ENCODE measurements at regions not wholly inside any gene's neighbourhood (a gene's known extent, or its start where the extent isn't known, plus 50 kb on each side); places are given as distances from the start of the nearest gene placed in this dataset.

DNA sequence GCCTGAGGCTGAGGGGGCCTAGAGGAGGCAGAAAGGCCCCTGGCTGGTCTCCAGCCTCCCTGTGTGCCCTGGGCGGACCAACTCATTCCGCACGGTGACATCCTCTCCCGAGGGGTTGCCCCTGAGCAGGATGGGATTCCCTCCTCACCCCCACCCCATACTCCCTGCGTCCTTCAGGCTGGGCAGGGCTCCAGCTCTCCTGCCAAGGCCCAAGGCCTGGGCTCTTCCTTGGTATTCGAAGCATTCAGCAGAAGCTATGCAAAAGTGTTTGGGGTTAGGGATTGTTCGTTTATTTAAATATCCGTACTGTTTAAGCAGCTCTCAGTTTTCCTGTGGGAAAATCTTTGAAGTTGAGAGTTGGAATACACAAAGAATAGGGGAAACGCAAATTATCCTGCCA, 113.1 kb upstream of the RAB12 start:
- no peak for DNase-seq
- in situ Hi-C loops (cut with HindIII; ENCODE audit: low pct_ligation_motif_present, low pct_unique_long_range_greater_than_20kb, low sequenced_read_pairs): no loop called here

DNA sequence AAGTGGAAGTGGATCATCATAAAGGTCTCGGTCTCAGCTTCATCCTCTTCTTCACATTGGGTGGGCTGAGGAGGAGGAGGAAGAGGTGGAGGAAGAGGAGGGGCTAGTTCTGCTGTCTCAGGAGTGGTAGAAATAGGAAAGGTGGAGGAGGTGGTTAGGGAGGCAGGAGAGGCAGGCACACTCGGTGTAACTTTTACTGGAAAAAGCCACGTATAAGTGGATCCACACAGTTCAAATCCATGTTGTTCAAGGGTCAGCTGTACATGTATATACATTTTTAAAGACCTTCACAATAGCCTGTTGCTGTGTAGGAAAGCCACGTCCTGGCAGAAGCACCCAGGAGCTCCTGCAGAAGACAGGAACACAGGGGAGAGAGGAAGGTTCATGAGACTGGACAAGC, 110.3 kb upstream of the RAB12 start:
- in situ Hi-C loops (cut with HindIII; ENCODE audit: low pct_ligation_motif_present, low pct_unique_long_range_greater_than_20kb, low sequenced_read_pairs): no loop called here
- no peak for DNase-seq

- DNase-seq: no peak
- in situ Hi-C loops (cut with HindIII; ENCODE audit: low pct_ligation_motif_present, low pct_unique_long_range_greater_than_20kb, low sequenced_read_pairs): no loop called here
Measured at GRCh38 chr18:8499810-8500675, 109.2 kb upstream of the RAB12 start.

GRCh38 chr18:8501044-8501443, 108.2 kb upstream of the RAB12 start:
- no peak for DNase-seq
- in situ Hi-C loops (cut with HindIII; ENCODE audit: low pct_ligation_motif_present, low pct_unique_long_range_greater_than_20kb, low sequenced_read_pairs): no loop called here

DNA sequence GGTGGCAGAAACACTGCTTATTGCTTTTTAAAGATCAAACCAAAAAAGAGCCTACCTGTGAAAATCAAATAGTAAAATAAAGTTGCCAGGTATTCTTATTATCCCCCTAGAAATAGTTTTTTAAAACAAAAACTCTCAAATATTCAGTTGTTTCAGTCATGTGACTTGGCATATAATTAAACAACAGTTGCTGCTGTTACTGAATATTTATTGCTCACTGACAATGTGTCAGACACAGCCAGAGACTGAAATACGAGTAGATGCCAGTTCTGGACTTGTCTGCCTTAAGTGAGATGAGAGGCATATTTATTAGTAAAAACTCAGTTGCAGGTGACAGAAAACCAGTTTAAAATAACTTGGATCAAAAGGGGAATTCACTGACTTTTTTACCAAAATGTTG, 106.0 kb upstream of the RAB12 start:
- in situ Hi-C loops (cut with HindIII; ENCODE audit: low pct_ligation_motif_present, low pct_unique_long_range_greater_than_20kb, low sequenced_read_pairs): no loop called here
- no peak for DNase-seq

DNA sequence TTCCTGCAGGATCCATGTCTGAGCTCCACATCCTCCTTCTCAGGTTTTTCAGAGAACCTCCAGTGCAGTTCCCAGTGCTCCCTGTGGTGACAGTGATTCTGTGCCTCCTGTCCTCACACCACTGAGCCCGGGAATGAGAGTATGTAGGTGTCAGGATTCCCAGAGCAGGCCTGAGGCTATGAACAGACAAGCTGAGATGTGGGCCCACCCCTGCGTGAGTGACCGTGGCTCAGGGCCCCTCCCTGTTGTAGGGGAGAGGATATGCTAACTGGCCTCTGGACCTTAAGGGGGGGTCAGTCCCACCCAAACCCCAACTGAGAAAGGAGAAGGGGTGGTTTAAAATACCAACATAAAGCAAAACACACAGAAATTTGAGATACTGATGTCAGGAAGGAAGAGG, 104.8 kb upstream of the RAB12 start:
- in situ Hi-C loops (cut with HindIII; ENCODE audit: low pct_ligation_motif_present, low pct_unique_long_range_greater_than_20kb, low sequenced_read_pairs): no loop called here
- no peak for DNase-seq

- in situ Hi-C loops (cut with HindIII; ENCODE audit: low pct_ligation_motif_present, low pct_unique_long_range_greater_than_20kb, low sequenced_read_pairs): no loop called here
- DNase-seq: no peak
Measured at GRCh38 chr18:8504880-8505435, 104.3 kb upstream of the RAB12 start.

DNA sequence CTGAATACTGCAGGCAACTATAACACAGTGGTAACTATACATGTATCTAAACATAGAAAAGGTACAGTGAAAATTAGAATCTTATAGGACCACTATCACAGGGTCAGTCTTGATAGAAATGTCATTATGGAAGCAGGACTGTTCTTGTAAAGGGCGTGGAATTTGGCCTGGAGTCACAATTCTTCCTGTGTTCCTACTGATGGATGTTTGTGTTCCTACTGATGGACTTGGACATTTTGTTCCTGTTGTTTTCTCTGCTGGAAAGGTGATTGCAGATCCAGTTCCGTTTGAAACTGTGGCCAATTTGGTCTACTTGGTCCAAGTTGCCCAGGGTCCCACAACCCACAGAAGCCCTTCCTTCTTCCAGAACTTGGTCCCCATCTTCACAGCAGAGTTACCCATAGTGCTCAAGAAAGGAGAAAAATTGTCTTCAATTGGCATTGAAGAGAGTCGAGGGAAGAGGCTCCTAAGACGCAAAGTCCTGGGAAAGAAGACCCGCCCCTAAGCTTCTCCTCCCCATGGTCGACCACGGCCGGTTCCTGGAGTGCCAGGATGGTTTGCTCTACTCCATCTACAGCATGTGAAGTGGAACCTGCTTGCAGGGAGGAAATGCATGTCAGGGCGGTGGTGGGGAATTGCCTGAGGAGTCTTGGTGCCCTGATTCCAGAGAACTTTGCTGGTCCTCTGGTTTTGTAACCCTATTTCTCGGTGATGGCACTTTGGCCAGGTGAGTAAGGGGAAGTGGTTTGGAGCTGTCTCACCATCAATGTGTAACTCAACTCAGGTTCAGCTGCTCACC, 102.8 kb upstream of the RAB12 start:
- DNase-seq: no peak
- in situ Hi-C loops (cut with HindIII; ENCODE audit: low pct_ligation_motif_present, low pct_unique_long_range_greater_than_20kb, low sequenced_read_pairs): no loop called here

- no peak for DNase-seq
Measured at GRCh38 chr18:8507361-8507760, 101.9 kb upstream of the RAB12 start.

GRCh38 chr18:8507915-8508705, 101.1 kb upstream of the RAB12 start:
- no peak for DNase-seq

More at GRCh38 chr18:8507361-8507760, 101.9 kb upstream of the RAB12 start:
- in situ Hi-C loops (cut with HindIII; ENCODE audit: low pct_ligation_motif_present, low pct_unique_long_range_greater_than_20kb, low sequenced_read_pairs): no loop called here

GRCh38 chr18:8513249-8513648, 96.0 kb upstream of the RAB12 start:
- DNase-seq: no peak
- in situ Hi-C loops (cut with HindIII; ENCODE audit: low pct_ligation_motif_present, low pct_unique_long_range_greater_than_20kb, low sequenced_read_pairs): no loop called here

More at GRCh38 chr18:8507915-8508705, 101.1 kb upstream of the RAB12 start:
- in situ Hi-C loops (cut with HindIII; ENCODE audit: low pct_ligation_motif_present, low pct_unique_long_range_greater_than_20kb, low sequenced_read_pairs): no loop called here

DNA sequence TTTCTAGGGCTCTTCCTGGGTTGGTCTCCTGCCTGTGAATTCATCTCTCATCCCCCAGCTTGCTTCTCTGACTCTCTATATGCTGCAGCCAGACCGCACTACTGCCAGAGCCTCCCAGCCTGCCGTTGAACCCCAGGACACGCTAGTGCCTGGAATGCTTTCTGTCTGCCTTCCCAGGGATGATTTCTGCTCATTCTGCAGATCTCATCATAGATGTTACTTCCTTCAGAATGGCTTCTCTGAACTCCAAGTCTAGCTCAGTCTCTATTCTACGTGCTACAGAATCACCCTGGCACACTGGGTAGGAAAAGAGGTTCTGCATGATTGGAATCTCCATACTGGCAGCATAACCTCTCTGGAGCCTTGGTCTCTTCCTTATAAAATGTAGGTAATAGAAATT, 94.8 kb upstream of the RAB12 start:
- in situ Hi-C loops (cut with HindIII; ENCODE audit: low pct_ligation_motif_present, low pct_unique_long_range_greater_than_20kb, low sequenced_read_pairs): no loop called here
- DNase-seq: no peak

DNA sequence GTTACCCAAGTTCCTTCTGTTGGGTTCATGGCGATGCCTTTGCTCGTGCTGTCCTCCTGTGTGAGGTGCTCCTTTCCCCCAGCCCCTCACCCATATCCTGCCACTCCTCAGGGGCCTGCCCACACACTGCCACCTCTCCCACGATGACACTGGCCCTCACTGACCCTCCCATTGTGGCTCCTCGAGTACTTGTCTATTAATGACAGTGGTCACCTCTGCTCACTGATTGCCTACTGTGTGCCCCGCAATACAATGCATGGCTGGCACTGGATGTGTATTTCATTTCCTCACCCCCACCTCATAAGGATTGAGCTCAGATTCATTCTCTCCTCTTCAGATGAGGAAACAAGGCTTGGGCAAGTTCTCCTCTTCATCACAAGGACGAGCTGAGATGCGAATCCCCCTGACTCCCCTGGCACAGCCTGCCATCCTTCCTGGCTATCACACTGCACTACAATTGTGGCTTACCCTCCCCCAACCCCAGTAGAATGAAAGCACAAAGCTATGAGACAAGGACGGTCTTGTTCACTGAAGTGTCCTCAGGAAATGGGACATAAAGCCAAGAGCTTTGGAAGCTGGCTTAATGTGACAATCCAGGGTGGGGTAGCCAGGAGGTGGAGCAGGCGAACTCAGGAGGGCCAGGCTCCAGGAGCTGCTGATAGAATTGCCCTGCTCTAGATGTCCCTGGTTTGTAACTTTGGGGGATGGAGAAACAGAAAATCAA, 93.9 kb upstream of the RAB12 start:
- in situ Hi-C loops (cut with HindIII; ENCODE audit: low pct_ligation_motif_present, low pct_unique_long_range_greater_than_20kb, low sequenced_read_pairs): no loop called here
- DNase-seq: no peak

DNA sequence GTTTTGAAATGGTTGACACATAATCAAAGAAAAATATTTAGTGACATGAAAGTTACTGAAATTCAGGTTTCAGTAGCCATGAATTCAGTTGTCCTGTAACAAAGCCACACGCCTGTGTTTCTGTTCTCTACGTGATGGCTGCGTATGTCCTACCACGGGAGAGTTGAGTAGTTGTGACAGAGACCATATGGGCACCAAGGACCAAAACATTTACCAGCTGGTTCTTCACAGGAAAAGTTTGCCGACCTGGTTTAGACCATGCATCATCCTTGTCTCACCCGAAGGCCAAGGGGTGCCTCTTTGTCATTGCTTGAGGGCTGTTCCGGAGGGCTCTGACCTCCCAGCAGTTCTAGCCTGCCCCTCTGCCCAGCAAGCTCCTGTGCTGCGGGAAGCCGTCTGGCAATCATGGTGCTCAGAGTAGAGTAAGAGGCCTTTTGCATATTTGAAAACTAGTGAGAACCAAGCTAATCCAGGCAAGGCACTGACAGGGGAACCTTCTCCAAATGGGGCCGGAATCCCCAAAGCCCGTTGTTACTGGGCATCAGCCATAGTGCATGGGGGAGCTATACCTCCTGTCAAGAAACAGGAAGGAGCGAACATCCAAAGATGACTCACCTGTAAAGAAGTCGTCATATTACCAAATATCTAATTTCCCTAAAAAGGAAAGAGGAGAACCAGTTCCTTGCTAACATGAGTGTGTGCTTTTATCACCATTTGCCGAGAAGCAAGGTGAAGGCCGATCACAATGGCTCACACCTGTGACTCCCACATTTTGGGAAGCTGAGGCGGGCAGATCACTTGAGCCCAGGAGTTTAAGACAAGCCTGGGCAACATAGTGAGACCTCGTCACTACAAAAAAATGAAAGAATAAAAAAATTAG, 92.6 kb upstream of the RAB12 start:
- no peak for DNase-seq

GRCh38 chr18:8517276-8517675, 92.0 kb upstream of the RAB12 start:
- in situ Hi-C loops (cut with HindIII; ENCODE audit: low pct_ligation_motif_present, low pct_unique_long_range_greater_than_20kb, low sequenced_read_pairs): no loop called here
- no peak for DNase-seq

More for the DNA sequence above, 92.6 kb upstream of the RAB12 start:
- in situ Hi-C loops (cut with HindIII; ENCODE audit: low pct_ligation_motif_present, low pct_unique_long_range_greater_than_20kb, low sequenced_read_pairs): no loop called here

DNA sequence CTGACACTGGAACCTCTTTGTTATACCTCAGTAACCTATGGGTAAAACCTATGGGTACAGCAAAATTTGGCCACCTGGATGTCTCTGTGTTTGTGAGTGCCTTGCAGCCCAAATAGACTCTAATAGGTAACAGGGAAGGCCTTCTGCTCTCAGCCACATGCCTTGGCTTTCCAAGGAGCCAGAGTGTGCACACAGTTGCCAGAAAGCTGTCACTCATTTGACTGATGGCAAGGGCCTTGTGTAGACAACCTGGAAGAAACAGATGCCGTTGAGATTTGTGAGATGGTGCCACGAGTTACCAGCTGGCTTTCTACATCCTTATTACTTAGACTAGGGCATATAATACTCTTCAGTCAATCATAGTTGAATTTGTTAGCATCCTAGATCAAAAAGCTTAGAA, 90.1 kb upstream of the RAB12 start:
- in situ Hi-C loops (cut with HindIII; ENCODE audit: low pct_ligation_motif_present, low pct_unique_long_range_greater_than_20kb, low sequenced_read_pairs): no loop called here
- DNase-seq: no peak

DNA sequence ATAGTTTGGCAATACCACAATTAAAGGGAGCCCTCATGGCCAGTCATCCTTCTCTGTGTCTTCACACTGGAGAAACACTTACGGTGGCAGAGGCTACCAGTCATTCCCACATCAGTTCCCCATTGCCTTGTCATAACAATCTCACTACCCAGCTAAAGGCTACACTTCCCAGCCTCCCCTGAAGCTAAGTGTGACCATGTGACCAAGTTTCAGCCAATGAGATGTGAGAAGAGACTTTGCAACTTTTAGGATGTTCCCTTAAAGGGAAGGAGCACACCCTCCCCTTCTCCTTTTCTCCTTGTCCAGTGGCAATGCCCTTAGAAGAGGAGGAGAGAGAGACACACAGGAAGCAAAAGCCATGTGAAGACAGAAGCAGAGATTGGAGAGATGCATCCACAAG, 89.0 kb upstream of the RAB12 start:
- no peak for DNase-seq
- in situ Hi-C loops (cut with HindIII; ENCODE audit: low pct_ligation_motif_present, low pct_unique_long_range_greater_than_20kb, low sequenced_read_pairs): no loop called here

Data from ACHN (cell line).